Type B pancreatic cell (in vitro differentiated cells): ENCODE measurements at regions not wholly inside any gene's neighbourhood (a gene's known extent, or its start where the extent isn't known, plus 50 kb on each side); places are given as distances from the start of the nearest gene placed in this dataset.

Experiments used
- DNase-seq: peaks from one replicate; pipeline ENCODE4 v3.0.0; 2021; ENCODE audit warnings: mixed read lengths; ENCODE audit not compliant: unreplicated experiment; ENCODE audit errors: extremely low spot score
- H3K27ac Mint-ChIP-seq: 2 replicates; pipeline ENCODE4 v1.8.0; 2021; ENCODE audit warnings: mild to moderate bottlenecking, mixed read lengths
- H3K27me3 Mint-ChIP-seq: 2 replicates; pipeline ENCODE4 v1.8.0; 2021; ENCODE audit warnings: mixed read lengths
- H3K36me3 Mint-ChIP-seq: 2 replicates; pipeline ENCODE4 v1.8.0; 2021; ENCODE audit warnings: mixed read lengths
- H3K4me1 Mint-ChIP-seq: one replicate; pipeline ENCODE4 v1.8.0; 2021; ENCODE audit warnings: mixed read lengths; ENCODE audit not compliant: unreplicated experiment
- H3K4me3 Mint-ChIP-seq: 2 replicates; pipeline ENCODE4 v1.8.0; 2021; ENCODE audit warnings: mild to moderate bottlenecking, mixed read lengths
- H3K9me3 Mint-ChIP-seq: 2 replicates; pipeline ENCODE4 v1.8.0; 2021; ENCODE audit warnings: mixed read lengths
- TF ChIP-seq, protein P1 (sequence below): fragments of 200-600 bp; sonication (generic); conservative IDR thresholded peaks from 2 replicates; pipeline ENCODE4 v1.5.0; 2021; ENCODE audit warnings: antibody characterized with exemption, mild to moderate bottlenecking

DNA sequence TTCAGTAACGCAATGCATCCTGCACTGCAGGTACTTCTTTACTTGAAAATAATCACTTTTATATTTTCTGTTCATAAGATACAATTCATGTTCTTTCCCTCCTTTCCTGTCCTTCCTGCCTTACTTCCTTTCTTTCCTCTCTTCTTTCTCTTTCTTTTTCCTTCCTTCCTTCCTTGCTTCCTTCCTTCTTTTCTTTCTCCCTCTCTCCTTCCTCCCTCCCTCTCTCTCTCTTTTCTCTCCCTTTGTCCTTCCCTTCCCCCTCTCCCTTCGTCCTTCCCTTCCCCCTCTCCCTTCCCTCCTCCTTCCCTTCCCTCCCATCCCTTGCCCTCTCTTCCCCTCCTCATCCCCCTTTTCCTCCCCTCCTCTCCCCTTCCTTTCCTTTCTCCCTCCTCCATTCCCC is 227.8 kb upstream of the KLF6 start:
- H3K4me3 Mint-ChIP-seq = no peak overlapping the region
- TF ChIP-seq, protein P1, sequence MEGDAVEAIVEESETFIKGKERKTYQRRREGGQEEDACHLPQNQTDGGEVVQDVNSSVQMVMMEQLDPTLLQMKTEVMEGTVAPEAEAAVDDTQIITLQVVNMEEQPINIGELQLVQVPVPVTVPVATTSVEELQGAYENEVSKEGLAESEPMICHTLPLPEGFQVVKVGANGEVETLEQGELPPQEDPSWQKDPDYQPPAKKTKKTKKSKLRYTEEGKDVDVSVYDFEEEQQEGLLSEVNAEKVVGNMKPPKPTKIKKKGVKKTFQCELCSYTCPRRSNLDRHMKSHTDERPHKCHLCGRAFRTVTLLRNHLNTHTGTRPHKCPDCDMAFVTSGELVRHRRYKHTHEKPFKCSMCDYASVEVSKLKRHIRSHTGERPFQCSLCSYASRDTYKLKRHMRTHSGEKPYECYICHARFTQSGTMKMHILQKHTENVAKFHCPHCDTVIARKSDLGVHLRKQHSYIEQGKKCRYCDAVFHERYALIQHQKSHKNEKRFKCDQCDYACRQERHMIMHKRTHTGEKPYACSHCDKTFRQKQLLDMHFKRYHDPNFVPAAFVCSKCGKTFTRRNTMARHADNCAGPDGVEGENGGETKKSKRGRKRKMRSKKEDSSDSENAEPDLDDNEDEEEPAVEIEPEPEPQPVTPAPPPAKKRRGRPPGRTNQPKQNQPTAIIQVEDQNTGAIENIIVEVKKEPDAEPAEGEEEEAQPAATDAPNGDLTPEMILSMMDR = no peak
- H3K4me1 Mint-ChIP-seq = no peaks in the 10 kb centered on the region
- H3K27ac Mint-ChIP-seq = no peak overlapping the region
- H3K36me3 Mint-ChIP-seq = no peaks in the 10 kb centered on the region
- DNase-seq = no peak
- H3K27me3 Mint-ChIP-seq = no peaks in the 10 kb centered on the region
- no peaks in the 10 kb centered on the region for H3K9me3 Mint-ChIP-seq

DNA sequence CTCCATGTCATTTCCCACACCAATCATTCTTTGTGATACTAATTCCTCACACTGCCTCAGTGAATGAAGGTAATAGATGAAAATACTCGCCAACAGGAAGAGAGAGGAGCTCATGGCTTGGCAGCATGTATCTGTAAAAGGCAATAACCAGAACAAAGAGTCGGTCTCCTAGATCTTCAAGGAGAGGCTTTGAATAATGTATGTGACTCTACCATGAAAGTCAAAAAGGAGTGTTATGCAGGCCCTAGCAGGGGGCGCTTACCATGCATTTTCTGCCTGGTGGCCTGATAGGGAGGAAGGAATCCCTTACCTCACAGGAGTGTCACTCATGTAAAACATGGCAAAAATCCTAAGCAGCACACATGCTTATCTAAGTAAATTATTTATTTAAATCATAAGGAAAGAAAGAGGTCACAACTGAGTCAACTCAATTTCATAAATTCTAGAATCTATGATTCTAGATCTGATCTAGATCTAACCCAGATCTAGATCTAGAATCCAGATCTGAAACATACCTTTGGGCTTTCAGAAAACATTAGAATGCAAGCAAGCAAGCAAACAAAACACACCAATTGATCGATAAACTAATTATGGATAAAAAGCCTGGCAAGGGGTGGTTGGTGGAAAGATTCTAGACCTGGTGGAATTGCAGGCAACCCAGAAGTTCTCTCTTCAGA is 226.3 kb upstream of the KLF6 start:
- Mint-ChIP-seq H3K9me3 (no peaks in the 10 kb centered on the region), H3K36me3 (no peaks in the 10 kb centered on the region), H3K4me3 (no peak overlapping the region), H3K27ac (no peak overlapping the region), H3K27me3 (no peaks in the 10 kb centered on the region), H3K4me1 (no peaks in the 10 kb centered on the region)
- DNase-seq = no peak
- TF ChIP-seq, protein P1 = no peak

DNA sequence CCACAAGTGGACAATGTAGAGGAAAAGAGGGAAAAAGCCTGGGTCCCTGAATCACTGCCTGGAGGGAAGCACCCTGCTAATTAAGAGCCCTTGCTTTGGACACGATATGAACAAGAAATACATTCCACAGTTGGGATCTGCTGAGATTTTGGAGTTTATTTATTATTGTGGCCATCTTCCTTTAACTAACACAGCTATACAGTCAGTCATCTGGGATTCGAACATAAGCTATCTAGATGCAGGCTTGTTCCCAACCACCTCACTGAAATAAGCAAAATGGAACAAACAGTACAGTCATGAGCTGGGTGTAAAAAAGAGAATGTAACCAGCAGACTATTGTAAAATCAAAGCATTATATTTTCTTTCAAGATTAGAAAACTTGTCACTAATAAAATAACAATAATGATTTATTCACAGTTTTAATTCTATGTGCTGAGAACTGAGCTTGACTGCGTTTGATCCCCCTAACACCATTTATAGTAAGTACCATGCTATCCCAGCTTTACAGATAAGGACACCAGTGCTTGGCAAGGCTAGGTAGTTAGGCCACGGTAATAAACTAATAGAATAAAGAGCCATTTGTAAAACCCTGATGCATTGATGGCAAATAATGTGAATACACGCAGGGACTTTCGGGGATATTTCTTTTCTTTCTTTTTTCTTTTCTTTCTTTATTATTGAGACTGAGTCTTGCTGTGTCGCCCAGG is 223.8 kb upstream of the KLF6 start:
- DNase-seq = no peak
- Mint-ChIP-seq H3K9me3 (no peaks in the 10 kb centered on the region), H3K27me3 (no peaks in the 10 kb centered on the region), H3K27ac (no peak overlapping the region), H3K36me3 (no peaks in the 10 kb centered on the region), H3K4me1 (peaks cover 7% of the 10 kb centered on the region), H3K4me3 (no peak overlapping the region)
- TF ChIP-seq, protein P1 = no peak

DNA sequence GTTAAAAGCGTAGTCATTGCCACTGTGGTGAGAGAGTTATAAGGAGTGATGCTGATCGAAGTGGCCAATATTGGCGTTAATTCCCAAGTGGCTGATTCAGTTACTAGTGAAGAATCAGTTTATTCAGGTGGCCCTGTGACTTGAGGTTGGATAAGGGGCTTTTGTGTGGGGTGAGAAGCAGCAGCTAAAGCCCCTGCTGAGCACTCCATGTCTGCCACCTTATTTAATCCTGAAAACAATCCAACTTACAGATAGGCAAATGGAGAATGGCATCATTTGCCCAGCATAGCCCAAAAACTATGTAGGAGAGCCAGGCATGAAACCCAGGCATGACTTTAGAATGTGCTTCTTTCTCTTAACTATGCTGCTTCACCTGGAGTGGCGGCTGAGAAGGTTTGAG is 222.8 kb upstream of the KLF6 start:
- Mint-ChIP-seq H3K4me3 (no peak overlapping the region), H3K9me3 (no peaks in the 10 kb centered on the region), H3K4me1 (peaks cover 12% of the 10 kb centered on the region)

DNA sequence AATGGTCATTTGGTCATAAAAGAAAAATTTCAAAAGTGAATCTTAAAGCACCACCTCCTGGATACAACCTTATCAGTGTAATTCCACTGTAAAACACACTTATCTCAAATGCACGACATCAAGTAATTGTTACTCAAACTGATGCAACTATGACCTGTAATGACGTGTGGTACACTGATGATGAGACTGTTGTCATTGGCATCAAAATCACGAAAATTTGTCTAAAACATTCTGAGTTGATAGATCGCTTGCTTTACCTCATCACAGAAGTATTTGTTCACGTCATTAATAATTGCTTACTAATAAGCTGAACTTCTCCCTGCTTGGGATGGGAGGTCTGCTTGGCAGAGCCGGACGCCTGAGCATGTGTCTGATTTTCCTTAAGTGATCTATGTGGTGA is 221.8 kb upstream of the KLF6 start:
- Mint-ChIP-seq H3K36me3 (no peaks in the 10 kb centered on the region), H3K9me3 (no peaks in the 10 kb centered on the region), H3K4me1 (peaks cover 12% of the 10 kb centered on the region), H3K27me3 (no peaks in the 10 kb centered on the region), H3K27ac (no peak overlapping the region), H3K4me3 (no peak overlapping the region)
- DNase-seq = no peak
- TF ChIP-seq, protein P1 = no peak

More for the DNA sequence above, 222.8 kb upstream of the KLF6 start:
- no peaks in the 10 kb centered on the region for H3K36me3 Mint-ChIP-seq
- no peak for DNase-seq
- no peak overlapping the region for H3K27ac Mint-ChIP-seq
- TF ChIP-seq, protein P1 = no peak
- no peaks in the 10 kb centered on the region for H3K27me3 Mint-ChIP-seq
